SK-N-SH (cell line): ENCODE measurements at regions not wholly inside any gene's neighbourhood (a gene's known extent, or its start where the extent isn't known, plus 50 kb on each side); places are given as distances from the start of the nearest gene placed in this dataset.
A peak's percentile ranks its signal among the peaks of the same experiment; 100 is the strongest.

Experiments
- CTCF ChIA-PET: fragments of 300-600, 350-600 bp; formaldehyde crosslinking; extraction: SDS; loops from one replicate; lab custom pipeline; 2021; lab: Yijun Ruan, JAX
- POLR2A ChIA-PET: fragments of 350-600 bp; sonication (Branson Sonifier 250); formaldehyde crosslinking; extraction: SDS; loops from one replicate; lab custom pipeline; 2020; ENCODE audit warnings: antibody characterized with exemption, inconsistent platforms; lab: Yijun Ruan, JAX
- DNase-seq: peaks from one replicate; pipeline ENCODE4 v3.0.0; 2012
- H2AFZ ChIP-seq: fragments of 200-600 bp; sonication (generic); 2 replicates; pipeline ENCODE4 v1.8.1; 2016; ENCODE audit warnings: antibody characterized with exemption, mild to moderate bottlenecking, low read depth
- H3F3A ChIP-seq: fragments of 200-600 bp; sonication (generic); replicated peaks from 2 replicates; pipeline ENCODE3; 2016; ENCODE audit warnings: antibody characterized with exemption, mild to moderate bottlenecking; ENCODE audit not compliant: insufficient read depth
- H3K27ac ChIP-seq, 2 experiments: fragments of 200-500 bp in 1 of 2; fragments of 200-600 bp in 1 of 2; sonication (Bioruptor generic) in 1 of 2; sonication (generic), shearing (Covaris generic) in 1 of 2; 2 replicates each; pipeline versions ENCODE4 v1.5.1 to v1.6.1; 2014 to 2016; ENCODE audit warnings: low read depth in 2 of 2, inconsistent platforms in 1 of 2, low read length in 1 of 2, mild to moderate bottlenecking in 1 of 2, mixed read lengths in 1 of 2
- H3K27me3 ChIP-seq: fragments of 200-600 bp; sonication (generic), shearing (Covaris generic); 2 replicates; pipeline ENCODE4 v1.6.1; 2016; ENCODE audit warnings: mixed run types; ENCODE audit not compliant: insufficient read depth
- H3K36me3 ChIP-seq, 2 experiments: fragments of 200-500 bp in 1 of 2; fragments of 200-600 bp in 1 of 2; sonication (Bioruptor generic) in 1 of 2; sonication (generic) in 1 of 2; replicated peaks in 1 of 2; 2 replicates each; pipeline versions ENCODE3 to v1.5.1; 2014 to 2016; ENCODE audit warnings: low read length in 1 of 2, mild to moderate bottlenecking in 1 of 2; ENCODE audit not compliant: insufficient read depth in 2 of 2, control insufficient read depth in 1 of 2
- H3K4me1 ChIP-seq, 2 experiments: fragments of 200-500 bp in 1 of 2; fragments of 200-600 bp in 1 of 2; sonication (Bioruptor generic) in 1 of 2; sonication (generic), shearing (Covaris generic) in 1 of 2; 2 replicates each; pipeline versions ENCODE4 v1.5.1 to v1.6.1; 2014 to 2016; ENCODE audit warnings: low read depth in 1 of 2, low read length in 1 of 2, mixed run types in 1 of 2; ENCODE audit not compliant: insufficient read depth in 2 of 2, control insufficient read depth in 1 of 2
- H3K4me2 ChIP-seq: fragments of 200-600 bp; sonication (generic), shearing (Covaris generic); 2 replicates; pipeline ENCODE4 v1.6.1; 2017; ENCODE audit warnings: mixed run types
- H3K4me3 ChIP-seq, 2 experiments: fragments of 200-500 bp in 1 of 2; fragments of 200-600 bp in 1 of 2; sonication (Bioruptor generic) in 1 of 2; sonication (generic), shearing (Covaris generic) in 1 of 2; 2 replicates each; pipeline versions ENCODE4 v1.5.1 to v1.8.1; 2014 to 2016; ENCODE audit warnings: low read depth in 2 of 2, inconsistent platforms in 1 of 2, low read length in 1 of 2, mild to moderate bottlenecking in 1 of 2, mixed read lengths in 1 of 2, moderate library complexity in 1 of 2
- H3K79me2 ChIP-seq: fragments of 200-600 bp; sonication (generic); 2 replicates; pipeline ENCODE4 v1.8.1; 2017; ENCODE audit warnings: mild to moderate bottlenecking; ENCODE audit not compliant: insufficient read depth
- H3K9ac ChIP-seq: fragments of 200-600 bp; sonication (generic); 2 replicates; pipeline ENCODE4 v1.6.1; 2017; ENCODE audit warnings: mixed run types
- H3K9me2 ChIP-seq: fragments of 200-600 bp; sonication (generic); 2 replicates; pipeline ENCODE4 v1.6.1; 2017; ENCODE audit warnings: mixed run types
- H3K9me3 ChIP-seq: fragments of 200-600 bp; sonication (generic); 2 replicates; pipeline ENCODE4 v1.6.1; 2017; ENCODE audit warnings: mixed run types, mild to moderate bottlenecking, moderate library complexity
- H4K20me1 ChIP-seq: fragments of 200-600 bp; sonication (generic); 2 replicates; pipeline ENCODE4 v1.6.1; 2017; ENCODE audit warnings: mild to moderate bottlenecking, mixed run types; ENCODE audit not compliant: insufficient read depth
- CHD2 ChIP-seq: fragments of 150-350 bp; IDR thresholded peaks from 2 replicates; pipeline ENCODE4 v1.6.1; 2018; ENCODE audit warnings: low read length; ENCODE audit not compliant: partially characterized antibody
- ELF1 ChIP-seq: IDR thresholded peaks from 2 replicates; pipeline ENCODE4 v1.4.0; 2012
- EP300 ChIP-seq, 2 experiments: IDR thresholded peaks; 2 replicates each; pipeline versions ENCODE4 v1.4.0 to v1.6.1; 2012; ENCODE audit warnings: borderline replicate concordance in 1 of 2, low read depth in 1 of 2, low read length in 1 of 2
- FOSL2 ChIP-seq: IDR thresholded peaks from 2 replicates; pipeline ENCODE4 v1.4.0; 2012; ENCODE audit warnings: low read depth, mild to moderate bottlenecking, moderate library complexity, borderline replicate concordance
- FOXM1 ChIP-seq: IDR thresholded peaks from 2 replicates; pipeline ENCODE4 v1.4.0; 2012; ENCODE audit warnings: low read depth, mild to moderate bottlenecking
- GATA2 ChIP-seq: sonication (generic); formaldehyde crosslinking; IDR thresholded peaks from 2 replicates; pipeline ENCODE4 v1.5.0; 2020; ENCODE audit warnings: mild to moderate bottlenecking, missing genetic modification reagents
- JUND ChIP-seq: IDR thresholded peaks from 2 replicates; pipeline ENCODE4 v1.4.0; 2012
- MEF2A ChIP-seq: IDR thresholded peaks from 2 replicates; pipeline ENCODE4 v1.4.0; 2012; ENCODE audit warnings: low read depth, borderline replicate concordance
- MXI1 ChIP-seq: IDR thresholded peaks from 2 replicates; pipeline ENCODE4 v1.6.1; 2012; ENCODE audit warnings: mild to moderate bottlenecking, low read depth, low read length, improper control_type of control experiment
- NRF1 ChIP-seq: IDR thresholded peaks from 2 replicates; pipeline ENCODE4 v1.6.1; 2012; ENCODE audit warnings: low read depth, mild to moderate bottlenecking, low read length
- POLR2AphosphoS5 ChIP-seq: IDR thresholded peaks from 2 replicates; pipeline ENCODE4 v1.6.1; 2012; ENCODE audit warnings: low read depth, low read length
- SIN3A ChIP-seq: IDR thresholded peaks from 2 replicates; pipeline ENCODE4 v1.6.1; 2012; ENCODE audit warnings: low read depth, mild to moderate bottlenecking, low read length, moderate library complexity, borderline replicate concordance
- USF2 ChIP-seq: fragments of 150-350 bp; IDR thresholded peaks from 2 replicates; pipeline ENCODE4 v1.6.1; 2017; ENCODE audit warnings: antibody characterized with exemption, low read length, low read depth, borderline replicate concordance
- ZBTB33 ChIP-seq: IDR thresholded peaks from 2 replicates; pipeline ENCODE4 v1.4.0; 2012; ENCODE audit warnings: low read depth, borderline replicate concordance
- WGBS: methylation state at CpG from one replicate; pipeline ENCODE4 v1.1.6; 2017; ENCODE audit warnings: low lambda C conversion rate; 5-methylcytosine and 5-hydroxymethylcytosine counted together
- TF ChIP-seq, protein P1 (sequence below): fragments of 150-350 bp; IDR thresholded peaks from 2 replicates; pipeline ENCODE4 v1.6.1; 2016; ENCODE audit warnings: mild to moderate bottlenecking, low read depth, low read length

DNA sequence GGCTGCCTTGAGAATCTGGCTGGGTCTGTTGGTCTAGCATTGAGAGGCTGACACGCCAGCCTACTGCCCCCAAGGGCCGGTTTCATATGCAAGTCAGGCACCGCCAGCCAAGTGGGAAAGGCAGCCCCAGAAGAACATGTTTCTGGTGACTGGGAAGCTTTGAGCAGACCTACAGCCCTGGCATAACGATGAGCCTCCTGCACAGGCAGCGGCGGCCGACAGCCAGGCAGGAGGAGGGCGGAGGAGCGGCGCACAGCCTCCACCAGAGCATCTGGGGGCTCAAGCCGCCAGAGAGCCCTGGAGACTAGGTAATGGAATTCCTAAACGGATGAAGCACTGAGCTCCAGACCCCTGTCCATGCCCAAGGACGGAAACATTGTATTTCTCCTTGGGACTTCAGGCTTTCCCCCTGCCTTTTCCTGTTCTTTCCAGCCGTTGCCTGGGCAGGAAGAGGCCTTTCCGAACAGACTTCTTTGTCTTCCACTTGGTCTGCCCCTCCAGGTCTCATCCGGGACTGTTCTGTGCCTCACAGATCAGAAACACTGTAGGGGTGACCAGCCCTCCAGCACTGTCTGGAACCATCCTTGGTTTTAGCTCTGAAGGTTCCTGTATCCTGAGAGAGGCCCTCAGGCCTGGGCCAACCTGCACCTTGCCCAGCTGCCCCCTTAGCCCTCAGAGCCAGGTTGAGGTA lies 59.5 kb downstream of the IRF2BP2 start:
- 95% methylated on average over 7 of the region's 16 CpGs for WGBS
- H3K36me3 ChIP-seq: no peaks in the 10 kb centered on the region
- no peaks in the 10 kb centered on the region for H4K20me1 ChIP-seq
- peaks cover 21% of the 10 kb centered on the region for H3F3A ChIP-seq
- H3K9me2 ChIP-seq: no peaks in the 10 kb centered on the region
- H2AFZ ChIP-seq: no peak overlapping the region
- peak overlapping the region in 1 of 2 experiments; percentile 66; a peak in 2 of 4 replicates for H3K27ac ChIP-seq
- no peaks in the 10 kb centered on the region for H3K9me3 ChIP-seq
- no peak overlapping the region for H3K4me3 ChIP-seq
- H3K9ac ChIP-seq: no peak overlapping the region
- no peak overlapping the region for H3K4me2 ChIP-seq
- H3K27me3 ChIP-seq: no peaks in the 10 kb centered on the region
- H3K4me1 ChIP-seq: peaks cover 18 to 61% of the 10 kb centered on the region in 2 experiments
- CTCF ChIA-PET: interaction anchor here (1.0 to 2.0 kb wide), 8 partner anchors 8 to 177 kb away, joined by 3 to 8 read pairs (median 3); no protein-coding TSS in a partner anchor
- no peaks in the 10 kb centered on the region for H3K79me2 ChIP-seq
- DNase-seq: no peak
- POLR2A ChIA-PET: interaction anchor here (1.4 kb wide), 1 partner anchor 54 kb away, joined by 5 read pairs; no protein-coding TSS in a partner anchor
- no peak for TF ChIP-seq GATA2 (CRISPR knock-in tag)
- TF ChIP-seq, protein P1, sequence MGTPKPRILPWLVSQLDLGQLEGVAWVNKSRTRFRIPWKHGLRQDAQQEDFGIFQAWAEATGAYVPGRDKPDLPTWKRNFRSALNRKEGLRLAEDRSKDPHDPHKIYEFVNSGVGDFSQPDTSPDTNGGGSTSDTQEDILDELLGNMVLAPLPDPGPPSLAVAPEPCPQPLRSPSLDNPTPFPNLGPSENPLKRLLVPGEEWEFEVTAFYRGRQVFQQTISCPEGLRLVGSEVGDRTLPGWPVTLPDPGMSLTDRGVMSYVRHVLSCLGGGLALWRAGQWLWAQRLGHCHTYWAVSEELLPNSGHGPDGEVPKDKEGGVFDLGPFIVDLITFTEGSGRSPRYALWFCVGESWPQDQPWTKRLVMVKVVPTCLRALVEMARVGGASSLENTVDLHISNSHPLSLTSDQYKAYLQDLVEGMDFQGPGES: no peak
- TF ChIP-seq JUND: no peak
- no peak for TF ChIP-seq SIN3A
- no peak for TF ChIP-seq ZBTB33
- TF ChIP-seq POLR2AphosphoS5: no peak
- TF ChIP-seq ELF1: no peak
- TF ChIP-seq FOXM1: no peak
- no peak for TF ChIP-seq CHD2
- TF ChIP-seq NRF1: no peak
- TF ChIP-seq MXI1: no peak
- TF ChIP-seq USF2: no peak
- TF ChIP-seq MEF2A: no peak
- no peak for TF ChIP-seq FOSL2
- TF ChIP-seq EP300 (IDR thresholded peaks at IDR 0.05; ENCODE audit: borderline replicate concordance in 1 of 2, low read depth in 1 of 2, low read length in 1 of 2): no peak
